GM23338 (cell line): ENCODE measurements at regions not wholly inside any gene's neighbourhood (a gene's known extent, or its start where the extent isn't known, plus 50 kb on each side); places are given as distances from the start of the nearest gene placed in this dataset.

ENCODE experiments used
- ATAC-seq: fragments of 200-7000 bp; cut with Tn5 transposase; 3 replicates; pipeline ENCODE4 v1.9.1; 2020
- DNase-seq: peaks from one replicate; pipeline ENCODE4 v3.0.0-alpha.2; 2015; ENCODE audit warnings: low spot score
- H2AFZ ChIP-seq: fragments of 200-600 bp; sonication (generic); 2 replicates; pipeline ENCODE4 v1.8.0; 2016; ENCODE audit warnings: antibody characterized with exemption, mild to moderate bottlenecking, moderate library complexity
- H3F3A ChIP-seq: fragments of 200-600 bp; sonication (generic); replicated peaks from 2 replicates; pipeline ENCODE4 v1.8.0; 2017; ENCODE audit warnings: antibody characterized with exemption, mixed run types, low read depth
- H3K27ac ChIP-seq: fragments of 200-600 bp; sonication (generic); 2 replicates; pipeline ENCODE4 v1.6.1; 2016; ENCODE audit warnings: low read depth
- H3K27me3 ChIP-seq: fragments of 200-600 bp; sonication (generic); 2 replicates; pipeline ENCODE4 v1.8.0; 2016; ENCODE audit warnings: mild to moderate bottlenecking, mixed run types, moderate library complexity; ENCODE audit not compliant: insufficient read depth
- H3K36me3 ChIP-seq: fragments of 200-600 bp; sonication (generic); 2 replicates; pipeline ENCODE4 v1.8.0; 2016; ENCODE audit warnings: mild to moderate bottlenecking; ENCODE audit not compliant: insufficient read depth
- H3K4me1 ChIP-seq: fragments of 200-600 bp; sonication (generic); 2 replicates; pipeline ENCODE4 v1.8.0; 2016; ENCODE audit warnings: mild to moderate bottlenecking, moderate library complexity; ENCODE audit not compliant: insufficient read depth
- H3K4me2 ChIP-seq: fragments of 200-600 bp; sonication (generic); 2 replicates; pipeline ENCODE4 v1.7.1; 2017; ENCODE audit warnings: mixed run types
- H3K4me3 ChIP-seq: fragments of 200-600 bp; sonication (generic); 2 replicates; pipeline ENCODE4 v1.6.1; 2016; ENCODE audit warnings: mixed run types
- H3K79me2 ChIP-seq: fragments of 200-600 bp; sonication (generic); replicated peaks from 2 replicates; pipeline ENCODE4 v1.8.0; 2017; ENCODE audit warnings: mild to moderate bottlenecking; ENCODE audit not compliant: insufficient read depth
- H3K9me2 ChIP-seq: fragments of 200-600 bp; sonication (generic); 2 replicates; pipeline ENCODE4 v1.8.0; 2017; ENCODE audit not compliant: insufficient read depth
- H4K20me1 ChIP-seq: fragments of 200-600 bp; sonication (generic); replicated peaks from 2 replicates; pipeline ENCODE4 v1.8.0; 2017; ENCODE audit warnings: mild to moderate bottlenecking; ENCODE audit not compliant: insufficient read depth
- H3K27ac Mint-ChIP-seq: 2 replicates; pipeline ENCODE4 v1.8.0; 2020; ENCODE audit warnings: inconsistent platforms, mild to moderate bottlenecking, moderate library complexity, mixed read lengths
- H3K27me3 Mint-ChIP-seq: 3 replicates; pipeline ENCODE4 v1.8.0; 2022; ENCODE audit warnings: low read depth, mild to moderate bottlenecking, moderate library complexity, mixed read lengths, inconsistent platforms; ENCODE audit not compliant: insufficient read depth, poor library complexity
- H3K36me3 Mint-ChIP-seq: 3 replicates; pipeline ENCODE4 v1.8.0; 2021; ENCODE audit warnings: low read depth, mild to moderate bottlenecking, inconsistent platforms, moderate library complexity, mixed read lengths
- H3K4me1 Mint-ChIP-seq: 3 replicates; pipeline ENCODE4 v1.8.0; 2020; ENCODE audit warnings: mild to moderate bottlenecking, inconsistent platforms, mixed read lengths
- H3K4me3 Mint-ChIP-seq: 3 replicates; pipeline ENCODE4 v1.8.0; 2021; ENCODE audit warnings: moderate library complexity, mild to moderate bottlenecking, inconsistent platforms, mixed read lengths
- H3K9me3 Mint-ChIP-seq: 3 replicates; pipeline ENCODE4 v1.8.0; 2020; ENCODE audit warnings: moderate library complexity, mild to moderate bottlenecking, inconsistent platforms, mixed read lengths
- CREB1 ChIP-seq: fragments of 250-450 bp; sonication (Bioruptor Pico); IDR thresholded peaks from 2 replicates; pipeline ENCODE4 v1.5.0; 2020; ENCODE audit warnings: low read depth, mild to moderate bottlenecking, moderate library complexity
- CTCF ChIP-seq, 2 experiments: fragments of 200-600 bp in 1 of 2; sonication (generic) in 1 of 2; conservative IDR thresholded peaks; 2 replicates each; pipeline versions ENCODE4 v1.5.1 to v1.6.1; 2016 to 2017; ENCODE audit warnings: antibody characterized with exemption in 2 of 2, low read depth in 2 of 2, mild to moderate bottlenecking in 2 of 2, moderate library complexity in 1 of 2
- ETS1 ChIP-seq: IDR thresholded peaks from 2 replicates; pipeline ENCODE4 v1.6.1; 2016; ENCODE audit warnings: antibody characterized with exemption
- EZH2 ChIP-seq: fragments of 200-600 bp; sonication (generic); IDR thresholded peaks from one replicate; pipeline ENCODE4 v1.8.0; 2017; ENCODE audit warnings: antibody characterized with exemption, mild to moderate bottlenecking, low read depth; ENCODE audit not compliant: unreplicated experiment
- EZH2phosphoT487 ChIP-seq: fragments of 200-600 bp; sonication (generic); IDR thresholded peaks from one replicate; pipeline ENCODE4 v1.8.1; 2018; ENCODE audit warnings: antibody characterized with exemption; ENCODE audit not compliant: unreplicated experiment
- JUNB ChIP-seq: IDR thresholded peaks from one replicate; pipeline ENCODE4 v1.6.1; 2016; ENCODE audit warnings: antibody characterized with exemption; ENCODE audit not compliant: unreplicated experiment
- NANOG ChIP-seq: IDR thresholded peaks from 2 replicates; pipeline ENCODE4 v1.6.1; 2016; ENCODE audit warnings: antibody characterized with exemption, borderline replicate concordance
- POLR2AphosphoS5 ChIP-seq: IDR thresholded peaks from 2 replicates; pipeline ENCODE4 v1.6.1; 2016; ENCODE audit warnings: antibody characterized with exemption, low read depth
- REST ChIP-seq: IDR thresholded peaks from one replicate; pipeline ENCODE4 v1.6.1; 2018; ENCODE audit warnings: antibody characterized with exemption; ENCODE audit not compliant: unreplicated experiment
- STAT1 ChIP-seq: IDR thresholded peaks from one replicate; pipeline ENCODE4 v1.6.1; 2016; ENCODE audit warnings: antibody characterized with exemption; ENCODE audit not compliant: unreplicated experiment
- ZNF114 ChIP-seq: fragments of 250-450 bp; sonication (Bioruptor Pico); IDR thresholded peaks from 2 replicates; pipeline ENCODE4 v1.5.0; 2020; ENCODE audit warnings: mild to moderate bottlenecking, moderate library complexity
- ZNF331 ChIP-seq: fragments of 250-450 bp; sonication (Bioruptor Pico); IDR thresholded peaks from 2 replicates; pipeline ENCODE4 v1.5.0; 2020; ENCODE audit warnings: low read depth, mild to moderate bottlenecking, moderate library complexity
- ZNF462 ChIP-seq: fragments of 250-450 bp; sonication (Bioruptor Pico); IDR thresholded peaks from 2 replicates; pipeline ENCODE4 v1.5.0; 2020; ENCODE audit warnings: mild to moderate bottlenecking, moderate library complexity

GRCh38 chr3:191859531-191859930, 398.6 kb downstream of the PYDC2 start:
- Histone ChIP-seq H3K4me2 (no peak overlapping the region), H3K9me2 (0 out of 2 replicates have a peak, but pooled peaks cover 5% of the 10 kb centered on the region), H4K20me1 (no peaks in the 10 kb centered on the region), H3K79me2 (no peaks in the 10 kb centered on the region), H3K27ac (no peak overlapping the region), H3K27me3 (no peaks in the 10 kb centered on the region), H3K36me3 (no peaks in the 10 kb centered on the region), H3K4me3 (no peak overlapping the region), H3K4me1 (peaks cover 15% of the 10 kb centered on the region), H2AFZ (no peak overlapping the region), H3F3A (no peaks in the 10 kb centered on the region)
- DNase-seq, result no peak
- TF ChIP-seq EZH2phosphoT487, result no peak
- no peak for TF ChIP-seq JUNB
- no peak for TF ChIP-seq REST
- no peak for TF ChIP-seq POLR2AphosphoS5
- no peak for TF ChIP-seq STAT1
- TF ChIP-seq EZH2, result no peak
- TF ChIP-seq ZNF331, result no peak
- no peak for TF ChIP-seq ETS1
- no peak for TF ChIP-seq ZNF462 (CRISPR knock-in tag)
- no peak for TF ChIP-seq NANOG
- TF ChIP-seq CREB1 (CRISPR knock-in tag), result no peak
- TF ChIP-seq CTCF (conservative IDR thresholded peaks at IDR 0.05; ENCODE audit: low read depth in 2 of 2), result no peak
- TF ChIP-seq ZNF114 (CRISPR knock-in tag), result no peak
- H3K27ac Mint-ChIP-seq, result no peak overlapping the region
- peaks cover 2% of the 10 kb centered on the region; the same call in 2 of the 3 replicates for H3K36me3 Mint-ChIP-seq
- no peak for ATAC-seq
- peaks cover 13% of the 10 kb centered on the region for H3K4me1 Mint-ChIP-seq
- no peaks in the 10 kb centered on the region for H3K27me3 Mint-ChIP-seq
- no peak overlapping the region for H3K4me3 Mint-ChIP-seq
- H3K9me3 Mint-ChIP-seq, result no peaks in the 10 kb centered on the region; the same call in 1 of the 3 replicates
